ENCODE measurements at regions not wholly inside any gene's neighbourhood (a gene's known extent, or its start where the extent isn't known, plus 50 kb on each side); places are given as distances from the start of the nearest gene placed in this dataset.
A peak's percentile ranks its signal among the peaks of the same experiment; 100 is the strongest.

DNA sequence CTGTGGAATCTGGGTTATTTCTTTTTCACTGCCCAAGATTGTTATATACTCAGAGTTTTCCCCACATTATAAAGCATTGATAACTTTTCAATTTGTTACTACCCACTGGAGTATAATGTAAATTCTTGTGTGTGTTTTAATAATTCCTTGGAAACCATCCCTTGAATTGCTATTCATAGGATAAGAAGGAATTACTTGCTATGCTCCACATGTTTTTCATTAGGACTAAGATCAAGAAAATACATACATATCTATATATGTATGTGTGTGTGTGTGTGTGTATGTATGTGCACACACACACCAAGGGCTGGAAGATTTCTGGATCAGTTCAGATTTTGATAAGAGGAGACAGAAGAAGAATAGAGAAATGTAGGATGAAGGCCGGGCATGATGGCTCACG, 206.4 kb upstream of the JADE1 start (continued):
- TF ChIP-seq ZNF329 (CRISPR knock-in tag; IDR thresholded peaks at IDR 0.05; ENCODE audit: low read depth) = no peak

DNA sequence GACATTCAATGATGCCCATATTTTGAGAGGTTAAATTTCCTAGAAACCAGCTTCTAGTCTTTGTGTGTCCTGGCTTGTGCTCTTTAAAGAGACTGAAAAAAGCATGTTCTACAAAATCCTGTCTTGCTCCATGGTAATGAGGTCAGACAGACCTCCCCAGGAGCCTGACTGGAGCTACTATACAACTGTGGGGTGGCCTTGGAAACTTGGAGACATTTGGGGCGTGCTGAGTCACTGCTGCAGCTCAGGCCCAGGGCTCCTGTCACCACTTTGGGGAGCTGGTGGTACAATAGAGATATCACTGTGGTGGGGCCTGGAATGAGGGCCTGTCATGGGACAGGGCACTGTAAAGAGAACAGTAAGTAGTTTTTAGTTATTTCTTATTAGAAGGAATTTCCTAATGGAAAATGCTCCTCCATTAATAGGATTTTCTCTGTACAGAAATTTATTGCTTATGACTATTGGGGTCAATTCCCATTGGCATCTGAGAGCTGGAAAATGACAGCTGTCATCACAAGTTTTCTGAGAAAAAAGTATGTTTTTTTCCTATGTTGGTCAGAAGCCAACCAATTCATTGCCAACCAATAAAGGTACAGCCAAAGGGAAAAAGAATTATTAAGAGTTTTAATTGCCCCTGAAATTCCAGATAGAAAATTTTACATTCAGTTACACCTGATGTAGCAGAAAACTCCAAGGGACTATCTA, 207.4 kb upstream of the JADE1 start:
- H3K4me3 ChIP-seq (replicated peaks in 1 of 3; ENCODE audit: insufficient read depth in 1 of 3, low read depth in 2 of 3, low read length in 3 of 3) = peak overlapping the region in 2 of 3 experiments; percentile 48 to 70; a peak in 1 of 6 replicates
- no peaks in the 10 kb centered on the region for H4K20me1 ChIP-seq (ENCODE audit: insufficient read depth, low read length)
- peak overlapping the region; percentile 87 for H3K4me2 ChIP-seq (ENCODE audit: low read depth, low read length)
- H3K9me3 ChIP-seq (ENCODE audit: low read length) = no peaks in the 10 kb centered on the region
- CTCF ChIA-PET (ENCODE audit: low intra/inter-chr PET ratio, low total read pairs) = no interaction called here
- no peak overlapping the region for H3K27ac ChIP-seq (ENCODE audit: extremely low read length, insufficient read depth, low read length)
- H2AFZ ChIP-seq (ENCODE audit: low read length) = no peak overlapping the region
- FAIRE-seq (no peak), DNase-seq (ENCODE audit: low spot score) (no peak), ATAC-seq (no peak)
- TF ChIP-seq, protein P1, sequence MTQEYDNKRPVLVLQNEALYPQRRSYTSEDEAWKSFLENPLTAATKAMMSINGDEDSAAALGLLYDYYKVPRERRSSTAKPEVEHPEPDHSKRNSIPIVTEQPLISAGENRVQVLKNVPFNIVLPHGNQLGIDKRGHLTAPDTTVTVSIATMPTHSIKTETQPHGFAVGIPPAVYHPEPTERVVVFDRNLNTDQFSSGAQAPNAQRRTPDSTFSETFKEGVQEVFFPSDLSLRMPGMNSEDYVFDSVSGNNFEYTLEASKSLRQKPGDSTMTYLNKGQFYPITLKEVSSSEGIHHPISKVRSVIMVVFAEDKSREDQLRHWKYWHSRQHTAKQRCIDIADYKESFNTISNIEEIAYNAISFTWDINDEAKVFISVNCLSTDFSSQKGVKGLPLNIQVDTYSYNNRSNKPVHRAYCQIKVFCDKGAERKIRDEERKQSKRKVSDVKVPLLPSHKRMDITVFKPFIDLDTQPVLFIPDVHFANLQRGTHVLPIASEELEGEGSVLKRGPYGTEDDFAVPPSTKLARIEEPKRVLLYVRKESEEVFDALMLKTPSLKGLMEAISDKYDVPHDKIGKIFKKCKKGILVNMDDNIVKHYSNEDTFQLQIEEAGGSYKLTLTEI (CRISPR knock-in tag; conservative IDR thresholded peaks at IDR 0.05) = no peak
- TF ChIP-seq FOSL2 (CRISPR knock-in tag; IDR thresholded peaks at IDR 0.05) = 0 out of 2 replicates have a peak, but pooled peaks have one; percentile 6
- intact Hi-C loops (cut with micrococcal nuclease; ENCODE audit: unreplicated experiment) (loop anchor here (1.0 kb wide), 1 partner anchor 208 kb away; no protein-coding TSS in a partner anchor), in situ Hi-C loops (cut with HindIII; ENCODE audit: extremely low pct_ligation_motif_present, low pct_unique_long_range_greater_than_20kb) (no loop called here)
- BruUV-seq (replicated peaks) = no TSS peak
- H3K9ac ChIP-seq (ENCODE audit: insufficient read depth, low read depth, low read length) = no peak overlapping the region
- H3K27me3 ChIP-seq (ENCODE audit: control insufficient read depth in 1 of 2, insufficient read depth in 2 of 2, low read length in 2 of 2) = no peaks in the 10 kb centered on the region
- H3K4me1 ChIP-seq (ENCODE audit: insufficient read depth, low read length) = peaks cover 36% of the 10 kb centered on the region
- H3K79me2 ChIP-seq (ENCODE audit: insufficient read depth, low read length) = no peaks in the 10 kb centered on the region
- WGBS (ENCODE audit: low lambda C conversion rate) = 100% methylated on average over 1 of the region's 1 CpG
- POLR2A ChIA-PET = interaction anchor here (1.0 to 2.8 kb wide), 5 partner anchors 13 to 210 kb away, joined by 4 to 20 read pairs (median 5); partner anchors contain the start of gene JADE1
- no peaks in the 10 kb centered on the region for H3K36me3 ChIP-seq (replicated peaks in 1 of 2; ENCODE audit: control insufficient read depth in 1 of 2, insufficient read depth in 2 of 2, low read length in 2 of 2)

All from HepG2 (cell line).